ENCODE measurements at regions not wholly inside any gene's neighbourhood (a gene's known extent, or its start where the extent isn't known, plus 50 kb on each side); places are given as distances from the start of the nearest gene placed in this dataset.
"Not testable (repeated sequence)": the region's sequence is repeated elsewhere in the genome, so short reads cannot be mapped to it uniquely, and the experiment has no call there.

- not testable (repeated sequence) for H3K27ac ChIP-seq (ENCODE audit: low read depth, low read length); H4K20me1 ChIP-seq (ENCODE audit: insufficient read depth, low read length); H3K4me1 Mint-ChIP-seq (ENCODE audit: low read depth, unreplicated experiment); H3K9me3 ChIP-seq (ENCODE audit: insufficient read depth, low read depth, low read length); H3K4me2 ChIP-seq (ENCODE audit: low read length); H3K27me3 Mint-ChIP-seq (ENCODE audit: low read depth, unreplicated experiment); DNase-seq (ENCODE audit: low read depth); H3K4me3 Mint-ChIP-seq (ENCODE audit: unreplicated experiment); H3K9me3 Mint-ChIP-seq (ENCODE audit: unreplicated experiment); H3K36me3 ChIP-seq (ENCODE audit: insufficient read depth, low read length); H3K9ac ChIP-seq (ENCODE audit: low read length); H2AFZ ChIP-seq (ENCODE audit: low read depth, low read length); H3K27ac Mint-ChIP-seq (ENCODE audit: unreplicated experiment); H3K79me2 ChIP-seq (ENCODE audit: insufficient read depth, low read length); H3K4me3 ChIP-seq (ENCODE audit: insufficient read depth, low read depth, low read length); H3K27me3 ChIP-seq (ENCODE audit: insufficient read depth, low read length); H3K36me3 Mint-ChIP-seq (ENCODE audit: low read depth, unreplicated experiment); H3K4me1 ChIP-seq (ENCODE audit: insufficient read depth, low read length); FAIRE-seq
Measured at GRCh38 chr1:209173796-209174195, 409.7 kb upstream of the CAMK1G start.

GRCh38 chr1:209176866-209177430 lies 406.6 kb upstream of the CAMK1G start:
- Histone ChIP-seq H3K9ac (ENCODE audit: low read length) (no peak overlapping the region), H4K20me1 (ENCODE audit: insufficient read depth, low read length) (no peaks in the 10 kb centered on the region), H3K27me3 (ENCODE audit: insufficient read depth, low read length) (no peaks in the 10 kb centered on the region), H3K9me3 (ENCODE audit: insufficient read depth, low read depth, low read length) (no peaks in the 10 kb centered on the region), H2AFZ (ENCODE audit: low read depth, low read length) (no peak overlapping the region), H3K36me3 (ENCODE audit: insufficient read depth, low read length) (no peaks in the 10 kb centered on the region), H3K27ac (ENCODE audit: low read depth, low read length) (no peak overlapping the region), H3K4me1 (ENCODE audit: insufficient read depth, low read length) (no peaks in the 10 kb centered on the region), H3K79me2 (ENCODE audit: insufficient read depth, low read length) (no peaks in the 10 kb centered on the region), H3K4me2 (ENCODE audit: low read length) (no peak overlapping the region), H3K4me3 (ENCODE audit: insufficient read depth, low read depth, low read length) (no peak overlapping the region)
- Mint-ChIP-seq H3K9me3 (ENCODE audit: unreplicated experiment) (peaks cover 11% of the 10 kb centered on the region), H3K4me3 (ENCODE audit: unreplicated experiment) (no peak overlapping the region), H3K27me3 (ENCODE audit: low read depth, unreplicated experiment) (no peaks in the 10 kb centered on the region), H3K27ac (ENCODE audit: unreplicated experiment) (no peak overlapping the region), H3K4me1 (ENCODE audit: low read depth, unreplicated experiment) (no peaks in the 10 kb centered on the region), H3K36me3 (ENCODE audit: low read depth, unreplicated experiment) (peaks cover 3% of the 10 kb centered on the region)
- FAIRE-seq = no peak
- TF ChIP-seq EZH2 (IDR thresholded peaks at IDR 0.05; ENCODE audit: insufficient read depth, low read length) (no peak), CTCF (IDR thresholded peaks at IDR 0.05; ENCODE audit: insufficient read depth, low read depth, low read length) (no peak)
- DNase-seq (ENCODE audit: low read depth) = no peak

- H3K27me3 Mint-ChIP-seq (ENCODE audit: low read depth, unreplicated experiment) = no peaks in the 10 kb centered on the region
- H3K27ac ChIP-seq (ENCODE audit: low read depth, low read length) = no peak overlapping the region
- no peak for FAIRE-seq
- no peak overlapping the region for H3K4me2 ChIP-seq (ENCODE audit: low read length)
- no peak for DNase-seq (ENCODE audit: low read depth)
- no peaks in the 10 kb centered on the region for H3K4me1 Mint-ChIP-seq (ENCODE audit: low read depth, unreplicated experiment)
- no peaks in the 10 kb centered on the region for H4K20me1 ChIP-seq (ENCODE audit: insufficient read depth, low read length)
- no peaks in the 10 kb centered on the region for H3K79me2 ChIP-seq (ENCODE audit: insufficient read depth, low read length)
- no peak overlapping the region for H3K4me3 ChIP-seq (ENCODE audit: insufficient read depth, low read depth, low read length)
- H3K9ac ChIP-seq (ENCODE audit: low read length) = no peak overlapping the region
- no peak for TF ChIP-seq EZH2 (IDR thresholded peaks at IDR 0.05; ENCODE audit: insufficient read depth, low read length)
- TF ChIP-seq CTCF (IDR thresholded peaks at IDR 0.05; ENCODE audit: insufficient read depth, low read depth, low read length) = no peak
- peaks cover 10% of the 10 kb centered on the region for H3K9me3 Mint-ChIP-seq (ENCODE audit: unreplicated experiment)
- no peaks in the 10 kb centered on the region for H3K36me3 Mint-ChIP-seq (ENCODE audit: low read depth, unreplicated experiment)
- H3K9me3 ChIP-seq (ENCODE audit: insufficient read depth, low read depth, low read length) = peaks cover 2% of the 10 kb centered on the region
- H3K27ac Mint-ChIP-seq (ENCODE audit: unreplicated experiment) = no peak overlapping the region
- H3K27me3 ChIP-seq (ENCODE audit: insufficient read depth, low read length) = no peaks in the 10 kb centered on the region
- no peak overlapping the region for H2AFZ ChIP-seq (ENCODE audit: low read depth, low read length)
- no peaks in the 10 kb centered on the region for H3K4me1 ChIP-seq (ENCODE audit: insufficient read depth, low read length)
- H3K36me3 ChIP-seq (ENCODE audit: insufficient read depth, low read length) = no peaks in the 10 kb centered on the region
- no peak overlapping the region for H3K4me3 Mint-ChIP-seq (ENCODE audit: unreplicated experiment)
Measured at GRCh38 chr1:209183195-209183594, 400.3 kb upstream of the CAMK1G start.
